Midbrain (tissue), 1 donor: ENCODE measurements at regions not wholly inside any gene's neighbourhood (a gene's known extent, or its start where the extent isn't known, plus 50 kb on each side); places are given as distances from the start of the nearest gene placed in this dataset.

Source experiments
- DNase-seq: peaks from one replicate; lab custom pipeline; 2025; lab: John Stamatoyannopoulos, UW

- no peak for DNase-seq
Measured at GRCh38 chr9:4384750-4385149, 84.9 kb upstream of the GLIS3 start.

GRCh38 chr9:4382722-4383317, 83.0 kb upstream of the GLIS3 start:
- peak; percentile 9 for DNase-seq

GRCh38 chr9:4381744-4382143, 81.9 kb upstream of the GLIS3 start:
- DNase-seq: no peak

- DNase-seq: no peak
Measured at GRCh38 chr9:4380406-4380805, 80.5 kb upstream of the GLIS3 start.

- DNase-seq: peak; percentile 30
Measured at GRCh38 chr9:4375424-4376200, 75.7 kb upstream of the GLIS3 start.

- DNase-seq: no peak
Measured at GRCh38 chr9:4371108-4371507, 71.2 kb upstream of the GLIS3 start.

GRCh38 chr9:4370501-4370900, 70.6 kb upstream of the GLIS3 start:
- no peak for DNase-seq

- DNase-seq: peak; percentile 87
Measured at GRCh38 chr9:4366591-4367330, 66.9 kb upstream of the GLIS3 start.

GRCh38 chr9:4365055-4365454, 65.2 kb upstream of the GLIS3 start:
- no peak for DNase-seq

- no peak for DNase-seq
Measured at GRCh38 chr9:4362281-4362680, 62.4 kb upstream of the GLIS3 start.

GRCh38 chr9:4359016-4359415, 59.1 kb upstream of the GLIS3 start:
- no peak for DNase-seq

GRCh38 chr9:4357929-4358328, 58.1 kb upstream of the GLIS3 start:
- DNase-seq: no peak

- no peak for DNase-seq
Measured at GRCh38 chr9:4356306-4356705, 56.4 kb upstream of the GLIS3 start.

GRCh38 chr9:4353236-4353635, 53.4 kb upstream of the GLIS3 start:
- no peak for DNase-seq

- no peak for DNase-seq
Measured at GRCh38 chr9:4349816-4350418, 50.0 kb upstream of the GLIS3 start.
